ENCODE measurements at regions not wholly inside any gene's neighbourhood (a gene's known extent, or its start where the extent isn't known, plus 50 kb on each side); places are given as distances from the start of the nearest gene placed in this dataset.
A peak's percentile ranks its signal among the peaks of the same experiment; 100 is the strongest.
"Not testable (repeated sequence)": the region's sequence is repeated elsewhere in the genome, so short reads cannot be mapped to it uniquely, and the experiment has no call there.

DNA sequence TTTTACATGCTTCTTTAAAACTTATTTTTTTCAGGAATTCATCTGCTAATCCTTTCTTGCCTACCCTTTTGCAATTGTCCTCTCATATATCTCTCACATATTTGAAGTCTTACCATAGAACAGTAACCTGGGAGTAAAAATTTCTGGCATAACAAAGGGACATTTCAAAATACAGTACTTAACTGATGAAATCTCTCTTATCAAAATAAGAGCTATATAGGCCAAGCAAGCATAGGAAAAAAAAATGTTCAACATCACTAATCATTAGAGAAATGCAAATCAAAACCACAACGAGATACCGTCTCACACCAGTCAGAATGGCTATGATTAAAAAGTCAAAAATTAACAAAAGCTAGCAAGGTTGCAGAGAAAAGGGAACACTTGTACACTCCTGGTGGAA lies 2062.7 kb upstream of the CDH6 start:
- no peaks in the 10 kb centered on the region for H3K36me3 Mint-ChIP-seq
- POLR2A ChIA-PET = no interaction called here

DNA sequence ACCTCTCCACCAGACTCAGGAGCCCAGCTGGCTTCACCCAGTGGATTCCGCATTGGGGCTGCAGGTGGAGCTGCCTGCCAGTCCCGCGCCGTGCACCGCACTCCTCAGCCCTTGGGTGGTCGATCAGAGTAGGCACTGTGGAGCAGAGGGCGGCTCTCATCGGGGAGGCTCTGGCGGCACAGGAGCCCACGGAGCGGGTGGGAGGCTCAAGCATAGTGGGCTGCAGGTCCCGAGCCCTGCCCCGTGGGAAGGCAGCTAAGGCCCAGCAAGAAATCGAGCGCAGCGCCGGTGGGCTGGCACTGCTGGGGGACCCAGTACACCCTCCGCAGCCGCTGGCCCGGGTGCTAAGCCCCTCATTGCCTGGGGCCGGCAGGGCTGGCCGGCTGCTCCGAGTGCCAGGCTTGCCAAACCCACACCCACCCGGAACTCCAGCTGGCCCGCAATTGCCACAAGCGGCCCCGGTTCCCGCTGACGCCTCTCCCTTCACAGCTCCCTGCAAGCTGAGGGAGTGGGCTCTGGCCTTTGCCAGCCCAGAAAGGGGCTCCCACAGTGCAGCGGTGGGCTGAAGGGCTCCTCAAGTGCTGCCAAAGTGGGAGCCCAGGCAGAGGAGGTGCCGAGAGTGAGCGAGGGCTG lies 2065.8 kb upstream of the CDH6 start:
- ATAC-seq, POLR2A ChIA-PET, H3K27ac Mint-ChIP-seq, H3K36me3 Mint-ChIP-seq, H3K4me3 Mint-ChIP-seq, H3K4me1 Mint-ChIP-seq, DNase-seq, H3K27me3 Mint-ChIP-seq: not testable (repeated sequence)
- H3K9me3 Mint-ChIP-seq = peaks cover 0 to 29% (median 14%) of the 10 kb centered on the region in 9 donors

More for the DNA sequence above, 2062.7 kb upstream of the CDH6 start:
- H3K9me3 Mint-ChIP-seq = peaks cover 0 to 34% (median 9%) of the 10 kb centered on the region in 9 donors
- no peak for DNase-seq
- no peak overlapping the region for H3K4me3 Mint-ChIP-seq
- H3K4me1 Mint-ChIP-seq = no peaks in the 10 kb centered on the region
- H3K27me3 Mint-ChIP-seq = no peaks in the 10 kb centered on the region
- ATAC-seq = no peak
- H3K27ac Mint-ChIP-seq = no peak overlapping the region

DNA sequence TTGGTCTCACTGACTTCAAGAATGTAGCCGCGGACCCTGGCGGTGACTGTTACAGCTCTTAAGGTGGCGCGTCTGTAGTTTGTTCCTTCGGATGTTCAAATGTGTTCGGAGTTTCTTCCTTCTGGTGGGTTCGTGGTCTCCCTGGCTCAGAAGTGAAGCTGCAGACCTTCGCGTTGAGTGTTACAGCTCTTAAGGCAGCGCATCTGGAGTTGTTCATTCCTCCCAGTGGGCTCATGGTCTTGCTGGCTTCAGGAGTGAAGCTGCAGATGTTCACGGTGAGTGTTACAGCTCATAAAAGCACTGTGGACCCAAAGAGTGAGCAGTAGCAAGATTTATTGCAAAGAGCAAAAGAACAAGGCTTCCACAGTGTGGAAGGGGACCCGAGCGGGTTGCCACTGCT lies 2067.0 kb upstream of the CDH6 start:
- POLR2A ChIA-PET, H3K27me3 Mint-ChIP-seq, DNase-seq, H3K36me3 Mint-ChIP-seq, H3K27ac Mint-ChIP-seq, ATAC-seq, H3K4me1 Mint-ChIP-seq, H3K4me3 Mint-ChIP-seq: not testable (repeated sequence)
- H3K9me3 Mint-ChIP-seq = peaks cover 0 to 31% (median 14%) of the 10 kb centered on the region in 9 donors

DNA sequence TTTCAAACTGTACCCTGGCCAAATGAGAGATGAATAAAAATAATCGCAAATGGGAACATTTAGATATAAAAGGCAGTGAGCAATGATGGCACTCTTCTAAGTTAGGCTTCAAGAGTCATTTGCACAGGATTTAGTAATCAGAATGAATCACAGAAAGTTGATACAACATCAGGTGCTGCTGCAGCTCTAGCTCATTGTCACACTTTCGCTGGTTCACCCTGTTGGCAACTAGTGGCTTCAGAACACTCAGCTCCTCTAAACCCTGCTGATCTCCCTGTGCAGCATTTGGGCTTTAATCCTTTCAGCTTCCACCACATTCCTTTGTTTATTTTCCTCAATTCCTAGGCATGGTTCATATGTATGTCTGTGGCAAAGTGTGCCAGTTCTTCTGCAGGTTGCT lies 2071.2 kb upstream of the CDH6 start:
- no peak overlapping the region for H3K27ac Mint-ChIP-seq
- H3K36me3 Mint-ChIP-seq = no peaks in the 10 kb centered on the region
- no peaks in the 10 kb centered on the region for H3K27me3 Mint-ChIP-seq
- POLR2A ChIA-PET = no interaction called here
- H3K4me3 Mint-ChIP-seq = no peak overlapping the region
- H3K4me1 Mint-ChIP-seq = no peaks in the 10 kb centered on the region
- DNase-seq = no peak
- no peak for ATAC-seq
- peaks cover 0 to 23% (median 10%) of the 10 kb centered on the region in 9 donors for H3K9me3 Mint-ChIP-seq

DNA sequence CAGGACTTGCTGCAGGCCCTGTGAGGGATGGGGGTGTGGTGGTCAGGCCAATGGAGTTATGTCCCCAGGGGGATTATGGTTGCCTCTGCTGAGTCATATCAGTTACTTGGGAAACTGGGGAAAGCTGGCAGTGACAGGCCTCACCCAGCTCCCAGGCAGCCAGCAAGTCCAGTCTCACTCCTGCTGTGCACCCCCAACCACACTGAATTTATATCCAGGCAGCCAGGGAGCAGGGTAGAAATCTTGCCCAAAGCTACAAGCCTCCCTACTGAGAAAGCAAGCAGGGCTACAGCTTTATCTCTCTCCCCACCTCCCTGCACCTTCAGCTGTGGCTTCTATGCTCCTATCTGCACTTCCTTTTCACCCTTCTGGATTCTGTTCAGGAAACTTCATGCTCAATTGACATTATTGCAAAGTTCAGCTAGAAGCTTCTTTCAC lies 2076.0 kb upstream of the CDH9 start:
- H3K36me3 Mint-ChIP-seq = peaks cover 0 to 4% (median 0%) of the 10 kb centered on the region in 3 donors
- no peak overlapping the region for H3K27ac Mint-ChIP-seq
- H3K4me1 Mint-ChIP-seq = no peaks in the 10 kb centered on the region
- H3K27me3 Mint-ChIP-seq = no peaks in the 10 kb centered on the region
- POLR2A ChIA-PET = no interaction called here
- ATAC-seq (no peak), DNase-seq (no peak)
- peaks cover 4 to 40% (median 17%) of the 10 kb centered on the region in 9 donors for H3K9me3 Mint-ChIP-seq
- H3K4me3 Mint-ChIP-seq = no peak overlapping the region

DNA sequence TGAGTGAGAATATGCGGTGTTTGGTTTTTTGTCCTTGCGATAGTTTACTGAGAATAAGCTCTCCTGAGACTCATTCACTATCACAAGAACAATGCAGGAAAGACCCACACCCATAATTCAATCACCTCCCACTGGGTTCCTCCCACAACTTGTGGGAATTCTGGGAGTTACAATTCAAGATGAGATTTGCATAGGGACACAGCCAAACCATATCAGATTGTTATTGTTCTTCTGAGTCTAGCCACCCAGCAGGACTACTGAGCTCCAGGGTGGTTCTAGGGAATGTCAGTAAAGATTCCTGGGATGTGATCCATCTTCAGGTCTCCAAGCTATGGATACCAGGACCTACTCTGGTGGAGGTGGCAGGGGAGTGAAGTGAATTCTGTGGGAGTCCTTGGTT lies 2075.1 kb upstream of the CDH9 start:
- no peak for ATAC-seq
- Mint-ChIP-seq H3K4me3 (no peak overlapping the region), H3K4me1 (no peaks in the 10 kb centered on the region), H3K27me3 (no peaks in the 10 kb centered on the region), H3K36me3 (peaks cover 0 to 4% (median 0%) of the 10 kb centered on the region in 3 donors), H3K9me3 (peaks cover 4 to 41% (median 24%) of the 10 kb centered on the region in 9 donors), H3K27ac (peak overlapping the region in 1 of 10 donors; percentile 59)
- no peak for DNase-seq
- POLR2A ChIA-PET = no interaction called here

DNA sequence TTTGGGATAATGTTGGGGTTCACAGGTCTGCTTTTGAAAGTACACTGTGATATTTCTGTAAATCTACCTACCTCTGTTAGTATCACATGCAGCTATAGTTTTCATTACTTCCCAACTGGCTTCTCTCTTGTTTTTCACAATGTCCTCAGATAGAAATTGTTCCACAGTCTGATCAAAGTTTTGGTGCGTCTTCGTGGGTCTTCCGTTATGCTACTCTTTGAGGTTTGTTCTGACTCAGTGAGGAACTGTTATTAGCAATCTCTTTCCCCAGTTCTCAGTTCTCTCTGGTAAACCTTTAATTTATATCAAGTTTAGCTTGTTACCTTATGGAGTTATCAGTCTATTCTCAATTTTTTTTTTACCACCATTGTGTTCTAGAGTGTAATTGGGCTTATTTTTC lies 2061.2 kb upstream of the CDH9 start:
- Mint-ChIP-seq H3K27me3 (no peaks in the 10 kb centered on the region), H3K27ac (no peak overlapping the region), H3K36me3 (no peaks in the 10 kb centered on the region), H3K4me3 (no peak overlapping the region), H3K4me1 (no peaks in the 10 kb centered on the region), H3K9me3 (peaks cover 2 to 25% (median 12%) of the 10 kb centered on the region in 9 donors)
- DNase-seq (no peak), ATAC-seq (no peak)
- POLR2A ChIA-PET = no interaction called here

DNA sequence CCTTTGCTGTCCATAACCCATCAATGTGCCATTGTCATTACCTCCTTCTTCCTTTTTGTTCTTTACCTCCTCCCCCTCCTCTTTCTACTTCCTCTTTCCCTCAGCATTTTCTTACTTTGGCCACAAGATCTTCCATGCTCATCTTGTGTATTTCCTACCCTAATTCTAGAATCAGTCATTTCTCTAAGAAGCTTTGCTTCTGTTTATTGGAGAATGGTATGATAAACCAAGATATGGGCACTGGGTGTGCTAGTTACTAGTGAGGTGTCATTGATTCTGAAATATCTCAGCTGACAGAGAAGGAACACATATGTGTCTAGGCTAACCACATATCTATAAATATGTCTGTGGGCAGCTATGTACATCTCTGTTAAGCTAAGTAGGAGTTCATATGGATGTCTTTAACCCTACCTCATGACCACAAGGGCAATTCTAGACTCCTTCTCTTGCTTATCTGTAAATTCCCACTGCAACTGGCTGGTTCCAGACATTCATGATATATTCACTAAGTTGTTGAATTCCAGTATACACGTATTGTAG lies 2051.3 kb upstream of the CDH9 start:
- H3K4me3 Mint-ChIP-seq = no peak overlapping the region
- POLR2A ChIA-PET = no interaction called here

DNA sequence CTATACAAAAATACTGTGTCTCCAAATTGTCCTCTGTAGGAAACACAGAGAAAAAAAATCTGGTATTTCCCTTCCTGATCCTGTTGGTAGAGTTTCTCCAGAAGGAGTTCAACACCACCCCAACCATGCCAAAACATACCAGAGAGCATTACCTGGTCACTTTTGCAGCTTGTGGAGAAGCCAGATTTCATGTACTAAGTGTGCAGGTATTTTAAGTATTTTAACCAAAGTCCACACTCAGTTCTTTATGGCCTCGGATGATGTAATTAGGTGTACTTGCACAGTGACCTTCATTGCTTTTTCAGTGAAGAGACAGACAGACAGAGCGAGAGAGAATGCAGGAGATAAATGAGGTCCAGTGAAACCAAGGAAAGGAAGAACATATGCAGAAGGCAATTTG lies 2046.8 kb upstream of the CDH9 start:
- peaks cover 6 to 52% (median 15%) of the 10 kb centered on the region in 9 donors for H3K9me3 Mint-ChIP-seq
- no peak for ATAC-seq
- no peaks in the 10 kb centered on the region for H3K36me3 Mint-ChIP-seq

More for the DNA sequence above, 2051.3 kb upstream of the CDH9 start:
- no peaks in the 10 kb centered on the region for H3K36me3 Mint-ChIP-seq
- DNase-seq (no peak), ATAC-seq (no peak)
- peaks cover 6 to 45% (median 12%) of the 10 kb centered on the region in 9 donors for H3K9me3 Mint-ChIP-seq
- no peak overlapping the region for H3K27ac Mint-ChIP-seq
- no peaks in the 10 kb centered on the region for H3K27me3 Mint-ChIP-seq
- H3K4me1 Mint-ChIP-seq = peaks cover 0 to 1% (median 0%) of the 10 kb centered on the region in 4 donors

DNA sequence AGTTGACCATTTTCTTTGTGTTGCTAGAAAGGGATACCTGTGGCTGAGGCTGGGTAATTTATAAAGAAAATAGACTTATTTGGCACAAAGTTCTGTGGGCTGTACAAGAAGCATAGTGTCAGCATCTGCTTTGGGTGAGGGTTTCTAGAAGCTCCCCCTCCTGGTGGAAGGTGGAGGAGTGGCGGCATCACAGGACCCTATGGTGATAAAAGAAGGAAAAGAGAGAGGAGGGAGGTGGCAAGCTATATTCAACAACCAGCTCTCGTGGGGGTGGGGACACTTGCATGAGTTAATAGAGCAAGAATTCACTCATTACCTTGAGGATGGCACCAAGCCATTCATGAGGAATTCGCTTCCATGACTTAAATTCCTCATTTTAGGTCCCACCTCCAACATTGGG lies 2041.4 kb upstream of the CDH9 start:
- peaks cover 7 to 48% (median 11%) of the 10 kb centered on the region in 9 donors for H3K9me3 Mint-ChIP-seq
- peaks cover 0 to 5% (median 0%) of the 10 kb centered on the region in 3 donors for H3K36me3 Mint-ChIP-seq
- H3K27ac Mint-ChIP-seq = no peak overlapping the region
- POLR2A ChIA-PET = no interaction called here
- no peak for ATAC-seq
- H3K27me3 Mint-ChIP-seq = no peaks in the 10 kb centered on the region
- H3K4me3 Mint-ChIP-seq = no peak overlapping the region
- no peak for DNase-seq
- no peaks in the 10 kb centered on the region for H3K4me1 Mint-ChIP-seq

More for the DNA sequence above, 2046.8 kb upstream of the CDH9 start:
- Mint-ChIP-seq H3K4me3 (no peak overlapping the region), H3K27me3 (no peaks in the 10 kb centered on the region), H3K4me1 (peaks cover 0 to 1% (median 0%) of the 10 kb centered on the region in 4 donors), H3K27ac (no peak overlapping the region)
- no peak for DNase-seq
- POLR2A ChIA-PET = no interaction called here

DNA sequence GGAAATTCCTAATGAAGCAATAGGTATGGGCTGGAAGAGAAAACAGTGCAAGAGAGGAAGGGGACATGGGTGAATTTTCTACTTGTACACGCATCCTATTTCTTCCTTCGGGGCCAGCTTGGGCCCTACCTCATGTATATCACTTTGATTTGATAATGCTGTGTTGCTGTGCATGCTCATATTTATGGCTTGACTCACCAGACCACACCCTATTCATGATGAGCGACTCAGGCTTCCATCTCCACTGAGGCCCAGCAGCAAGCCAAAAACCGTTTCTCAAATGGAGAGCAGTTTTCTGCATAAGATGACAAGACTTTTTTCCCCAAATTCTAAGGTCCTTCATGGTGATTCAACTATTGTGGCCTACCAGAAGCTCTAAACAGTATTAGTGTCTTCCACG lies 2039.1 kb upstream of the CDH9 start:
- Mint-ChIP-seq H3K4me1 (no peaks in the 10 kb centered on the region), H3K9me3 (peaks cover 3 to 35% (median 11%) of the 10 kb centered on the region in 9 donors), H3K27ac (no peak overlapping the region), H3K4me3 (no peak overlapping the region), H3K36me3 (peaks cover 0 to 5% (median 0%) of the 10 kb centered on the region in 3 donors), H3K27me3 (no peaks in the 10 kb centered on the region)
- DNase-seq (no peak), ATAC-seq (no peak)
- POLR2A ChIA-PET = no interaction called here

DNA sequence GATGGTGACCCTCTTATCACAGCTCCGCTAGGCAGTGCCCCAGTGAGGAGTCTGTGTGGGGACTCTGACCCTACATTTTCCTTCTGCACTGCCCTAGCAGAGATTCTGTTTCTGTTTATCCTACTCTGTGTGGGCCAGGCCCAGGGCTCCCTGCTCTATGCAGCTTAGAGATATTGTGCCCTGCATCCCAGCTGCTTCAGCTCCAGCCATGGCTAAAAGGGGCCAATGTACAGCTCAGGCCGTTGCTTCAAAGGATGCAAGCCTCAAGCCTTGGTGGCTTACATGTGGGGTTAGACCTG lies 2030.7 kb upstream of the CDH9 start:
- no peak overlapping the region for H3K4me3 Mint-ChIP-seq
- POLR2A ChIA-PET = no interaction called here
- H3K27ac Mint-ChIP-seq = no peak overlapping the region
- no peaks in the 10 kb centered on the region for H3K4me1 Mint-ChIP-seq
- ATAC-seq (no peak), DNase-seq (no peak)
- H3K36me3 Mint-ChIP-seq = no peaks in the 10 kb centered on the region
- peaks cover 0 to 22% (median 7%) of the 10 kb centered on the region in 9 donors for H3K9me3 Mint-ChIP-seq
- no peaks in the 10 kb centered on the region for H3K27me3 Mint-ChIP-seq

DNA sequence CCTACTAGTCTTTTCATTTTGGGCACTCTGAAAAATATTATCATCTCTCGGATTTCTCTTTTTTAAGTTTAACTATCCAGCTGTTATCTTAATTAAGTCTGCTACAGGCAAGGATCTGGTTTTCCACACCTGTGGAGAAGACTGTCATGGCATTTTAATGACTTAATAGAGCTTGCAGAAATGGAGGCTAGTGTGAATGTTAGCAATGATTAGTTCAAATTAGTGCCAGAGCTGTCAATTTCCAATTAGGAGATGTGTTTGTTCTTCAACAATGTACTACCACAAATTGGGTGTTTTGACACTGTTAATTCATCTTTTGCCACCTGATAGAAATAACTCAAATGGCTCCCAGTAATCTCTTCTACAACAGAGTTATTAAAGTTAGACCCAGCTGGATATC lies 2023.0 kb upstream of the CDH9 start:
- Mint-ChIP-seq H3K9me3 (peaks cover 0 to 37% (median 4%) of the 10 kb centered on the region in 9 donors), H3K27ac (no peak overlapping the region), H3K4me3 (no peak overlapping the region), H3K27me3 (no peaks in the 10 kb centered on the region), H3K4me1 (no peaks in the 10 kb centered on the region), H3K36me3 (no peaks in the 10 kb centered on the region)
- DNase-seq = no peak
- POLR2A ChIA-PET = no interaction called here
- no peak for ATAC-seq

DNA sequence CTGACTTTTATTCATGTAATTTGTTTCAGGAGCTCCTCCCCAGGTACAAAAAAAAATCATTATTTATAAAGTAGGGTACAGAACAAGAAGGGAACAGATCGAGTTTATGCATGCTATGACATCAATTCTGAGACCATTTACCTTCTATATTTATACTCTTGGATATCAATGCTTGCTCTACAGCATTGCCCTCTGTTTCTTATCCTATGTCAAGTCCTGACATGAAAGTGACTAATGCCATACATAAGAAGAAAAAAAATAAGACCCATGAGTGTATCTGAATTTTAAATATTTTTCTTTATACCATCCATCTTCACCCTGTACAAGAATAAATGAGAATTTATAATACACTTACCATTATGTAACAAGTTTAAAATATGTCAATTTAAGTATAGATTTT lies 2016.3 kb upstream of the CDH9 start:
- no peak for ATAC-seq
- H3K36me3 Mint-ChIP-seq = peaks cover 0 to 5% (median 0%) of the 10 kb centered on the region in 3 donors

More for the DNA sequence above, 2016.3 kb upstream of the CDH9 start:
- no peaks in the 10 kb centered on the region for H3K4me1 Mint-ChIP-seq
- H3K4me3 Mint-ChIP-seq = no peak overlapping the region
- H3K27me3 Mint-ChIP-seq = no peaks in the 10 kb centered on the region
- peaks cover 0 to 11% (median 0%) of the 10 kb centered on the region in 9 donors for H3K9me3 Mint-ChIP-seq
- H3K27ac Mint-ChIP-seq = no peak overlapping the region
- DNase-seq = no peak
- POLR2A ChIA-PET = no interaction called here

All from naive thymus-derived CD8-positive, alpha-beta T cell (primary cell).